ENCODE measurements at regions not wholly inside any gene's neighbourhood (a gene's known extent, or its start where the extent isn't known, plus 50 kb on each side); places are given as distances from the start of the nearest gene placed in this dataset.

GRCh38 chrX:95903490-95903889 is 781.2 kb upstream of the DIAPH2 start:
- Histone ChIP-seq H3K36me3 (replicated peaks; ENCODE audit: low read depth, low read length) (no peaks in the 10 kb centered on the region), H3K4me3 (ENCODE audit: low read length) (no peak overlapping the region), H3K9ac (ENCODE audit: low read length) (no peak overlapping the region), H2AFZ (ENCODE audit: low read depth, low read length) (no peak overlapping the region), H3K9me3 (ENCODE audit: insufficient read depth, low read length) (no peaks in the 10 kb centered on the region), H3K27me3 (ENCODE audit: low read depth, low read length) (no peaks in the 10 kb centered on the region), H3K4me2 (ENCODE audit: low read length) (no peak overlapping the region), H4K20me1 (ENCODE audit: insufficient read depth, low read length) (no peaks in the 10 kb centered on the region), H3K79me2 (ENCODE audit: low read length) (no peaks in the 10 kb centered on the region), H3K27ac (ENCODE audit: low read length) (no peak overlapping the region), H3K4me1 (ENCODE audit: low read length) (no peaks in the 10 kb centered on the region)
- TF ChIP-seq CTCF (IDR thresholded peaks at IDR 0.05; ENCODE audit: low read depth, low read length) (no peak), EZH2phosphoT487 (IDR thresholded peaks at IDR 0.05; ENCODE audit: low read depth) (no peak)

GRCh38 chrX:95903975-95904374 is 780.7 kb upstream of the DIAPH2 start:
- no peak overlapping the region for H3K4me3 ChIP-seq (ENCODE audit: low read length)
- H3K9ac ChIP-seq (ENCODE audit: low read length) = no peak overlapping the region
- H3K9me3 ChIP-seq (ENCODE audit: insufficient read depth, low read length) = no peaks in the 10 kb centered on the region
- no peaks in the 10 kb centered on the region for H3K36me3 ChIP-seq (replicated peaks; ENCODE audit: low read depth, low read length)
- no peaks in the 10 kb centered on the region for H3K4me1 ChIP-seq (ENCODE audit: low read length)
- no peak overlapping the region for H2AFZ ChIP-seq (ENCODE audit: low read depth, low read length)
- TF ChIP-seq CTCF (IDR thresholded peaks at IDR 0.05; ENCODE audit: low read depth, low read length) (no peak), EZH2phosphoT487 (IDR thresholded peaks at IDR 0.05; ENCODE audit: low read depth) (no peak)
- no peak overlapping the region for H3K4me2 ChIP-seq (ENCODE audit: low read length)
- H3K27ac ChIP-seq (ENCODE audit: low read length) = no peak overlapping the region
- no peaks in the 10 kb centered on the region for H4K20me1 ChIP-seq (ENCODE audit: insufficient read depth, low read length)
- H3K27me3 ChIP-seq (ENCODE audit: low read depth, low read length) = no peaks in the 10 kb centered on the region
- H3K79me2 ChIP-seq (ENCODE audit: low read length) = no peaks in the 10 kb centered on the region

GRCh38 chrX:95907081-95907480 is 777.6 kb upstream of the DIAPH2 start:
- H3K79me2 ChIP-seq (ENCODE audit: low read length) = no peaks in the 10 kb centered on the region
- H3K36me3 ChIP-seq (replicated peaks; ENCODE audit: low read depth, low read length) = no peaks in the 10 kb centered on the region
- H4K20me1 ChIP-seq (ENCODE audit: insufficient read depth, low read length) = no peaks in the 10 kb centered on the region
- no peak overlapping the region for H3K9ac ChIP-seq (ENCODE audit: low read length)
- H3K9me3 ChIP-seq (ENCODE audit: insufficient read depth, low read length) = no peaks in the 10 kb centered on the region
- H3K4me2 ChIP-seq (ENCODE audit: low read length) = no peak overlapping the region
- H3K27ac ChIP-seq (ENCODE audit: low read length) = no peak overlapping the region
- no peaks in the 10 kb centered on the region for H3K4me1 ChIP-seq (ENCODE audit: low read length)
- H3K4me3 ChIP-seq (ENCODE audit: low read length) = no peak overlapping the region
- no peaks in the 10 kb centered on the region for H3K27me3 ChIP-seq (ENCODE audit: low read depth, low read length)
- H2AFZ ChIP-seq (ENCODE audit: low read depth, low read length) = no peak overlapping the region
- TF ChIP-seq EZH2phosphoT487 (IDR thresholded peaks at IDR 0.05; ENCODE audit: low read depth) = no peak
- no peak for TF ChIP-seq CTCF (IDR thresholded peaks at IDR 0.05; ENCODE audit: low read depth, low read length)

GRCh38 chrX:95911062-95911461 is 773.6 kb upstream of the DIAPH2 start:
- Histone ChIP-seq H3K4me2 (ENCODE audit: low read length) (no peak overlapping the region), H3K27ac (ENCODE audit: low read length) (no peak overlapping the region), H3K9me3 (ENCODE audit: insufficient read depth, low read length) (no peaks in the 10 kb centered on the region), H3K27me3 (ENCODE audit: low read depth, low read length) (no peaks in the 10 kb centered on the region), H4K20me1 (ENCODE audit: insufficient read depth, low read length) (no peaks in the 10 kb centered on the region), H3K9ac (ENCODE audit: low read length) (no peak overlapping the region), H3K36me3 (replicated peaks; ENCODE audit: low read depth, low read length) (no peaks in the 10 kb centered on the region), H2AFZ (ENCODE audit: low read depth, low read length) (no peak overlapping the region), H3K4me3 (ENCODE audit: low read length) (no peak overlapping the region), H3K4me1 (ENCODE audit: low read length) (no peaks in the 10 kb centered on the region), H3K79me2 (ENCODE audit: low read length) (no peaks in the 10 kb centered on the region)
- TF ChIP-seq EZH2phosphoT487 (IDR thresholded peaks at IDR 0.05; ENCODE audit: low read depth) (no peak), CTCF (IDR thresholded peaks at IDR 0.05; ENCODE audit: low read depth, low read length) (no peak)
